ENCODE measurements at regions not wholly inside any gene's neighbourhood (a gene's known extent, or its start where the extent isn't known, plus 50 kb on each side); places are given as distances from the start of the nearest gene placed in this dataset.

GRCh38 chr17:68660302-68660701 lies 59.1 kb upstream of the FAM20A start:
- no peak for DNase-seq (ENCODE audit: low read depth in 2 of 2)

GRCh38 chr17:68658999-68659780 lies 58.0 kb upstream of the FAM20A start:
- no peak for DNase-seq (ENCODE audit: low read depth in 2 of 2)

DNA sequence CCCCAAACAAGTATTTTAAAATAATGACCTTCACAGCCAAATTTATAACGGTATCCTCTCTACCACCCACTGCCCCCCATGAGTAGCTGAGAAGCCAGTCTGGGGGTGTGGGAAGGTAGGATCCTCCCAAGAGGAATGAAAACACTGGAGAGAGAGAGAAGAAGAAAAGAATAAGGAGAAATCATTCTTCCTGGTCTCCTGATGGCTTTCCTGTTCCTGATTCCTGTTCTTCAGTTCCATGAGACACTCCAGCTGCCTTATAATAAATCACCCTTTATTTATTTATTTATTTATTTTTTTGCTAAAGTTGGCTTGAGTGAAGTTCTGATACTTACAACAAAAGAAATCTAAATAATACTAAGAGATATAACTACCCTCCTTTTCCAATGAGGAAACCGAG lies 56.4 kb upstream of the FAM20A start:
- no peak for DNase-seq (ENCODE audit: low read depth in 2 of 2)

DNA sequence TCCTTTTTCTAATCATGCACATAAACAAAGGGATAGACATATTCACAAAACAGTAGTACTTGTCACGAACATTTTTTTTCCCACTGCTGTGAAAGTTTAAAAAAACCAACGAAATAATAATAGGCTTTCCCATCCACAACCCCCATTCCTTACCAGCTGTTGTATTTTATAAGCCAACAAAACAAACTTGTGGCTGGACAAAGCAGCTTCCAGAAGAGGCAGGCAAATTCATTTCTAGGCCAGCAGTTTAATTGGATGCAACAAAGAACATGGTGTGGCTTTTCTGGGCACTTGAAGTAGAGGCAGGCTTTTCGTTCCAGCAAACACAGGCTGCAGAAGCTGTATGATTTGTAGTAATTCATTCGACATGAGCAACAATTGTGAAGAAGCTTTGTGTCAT lies 56.0 kb upstream of the FAM20A start:
- no peak for DNase-seq (ENCODE audit: low read depth in 2 of 2)

GRCh38 chr17:68656666-68657065 lies 55.5 kb upstream of the FAM20A start:
- no peak for DNase-seq (ENCODE audit: low read depth in 2 of 2)

Data from stimulated activated CD4-positive, alpha-beta T cell treated with anti-CD3 and anti-CD28 coated beads, Interleukin-1b, Interleukin-23, amount 100 ng/mL, for 1 hour (primary cell).